ENCODE measurements at regions not wholly inside any gene's neighbourhood (a gene's known extent, or its start where the extent isn't known, plus 50 kb on each side); places are given as distances from the start of the nearest gene placed in this dataset.

DNA sequence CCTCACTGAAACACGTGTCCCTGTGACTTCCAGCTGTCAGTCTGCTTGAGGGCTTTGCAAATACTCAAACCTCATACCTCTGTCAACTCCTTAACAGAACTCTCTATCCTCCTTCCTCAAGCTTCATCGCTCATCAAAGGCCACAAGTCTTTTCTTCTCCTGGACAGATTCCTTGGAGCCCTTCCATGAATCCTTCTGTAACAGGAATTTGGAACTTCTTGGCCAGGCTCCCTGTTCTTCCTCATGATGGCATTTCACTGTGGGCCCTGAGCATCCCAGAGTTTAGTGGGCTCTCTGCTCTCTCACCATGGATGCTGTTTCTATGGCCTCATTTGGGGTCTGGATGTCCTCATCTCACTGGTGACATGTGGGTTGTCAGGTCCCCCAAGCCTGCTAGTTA, 105.0 kb upstream of the TLE3 start:
- Histone ChIP-seq H3K36me3 (ENCODE audit: control insufficient read depth, insufficient read depth, low read length) (no peaks in the 10 kb centered on the region), H4K20me1 (ENCODE audit: control insufficient read depth, extremely low read depth, insufficient read depth, low read length) (no peaks in the 10 kb centered on the region), H3K4me1 (ENCODE audit: control insufficient read depth, extremely low read depth, insufficient read depth, low read length) (no peaks in the 10 kb centered on the region), H3K79me2 (ENCODE audit: control insufficient read depth, insufficient read depth, low read length) (no peaks in the 10 kb centered on the region), H3K9me3 (ENCODE audit: control insufficient read depth, insufficient read depth, low read depth, low read length) (no peaks in the 10 kb centered on the region), H3K9ac (ENCODE audit: insufficient read depth, low read length) (no peak overlapping the region), H3K27me3 (ENCODE audit: control insufficient read depth, insufficient read depth, low read length) (peaks cover 6% of the 10 kb centered on the region), H3K4me3 (replicated peaks in 1 of 4; ENCODE audit: control extremely low read depth in 1 of 4, insufficient read depth in 1 of 4, low read depth in 3 of 4, low read length in 4 of 4) (no peak overlapping the region), H3K4me2 (ENCODE audit: extremely low read depth, insufficient read depth, low read length) (no peak overlapping the region), H3K27ac (ENCODE audit: insufficient read depth, low read length) (no peak overlapping the region), H2AFZ (ENCODE audit: low read length) (no peak overlapping the region)
- TF ChIP-seq EZH2 (IDR thresholded peaks at IDR 0.05; ENCODE audit: low read length, missing control alignments) (no peak), CTCF (conservative IDR thresholded peaks at IDR 0.05 in 1 of 2, IDR thresholded peaks at IDR 0.05 in 1 of 2; ENCODE audit: low read depth in 1 of 2, low read length in 2 of 2) (no peak)
- peak in 1 of 2 donors; percentile 53 for DNase-seq (ENCODE audit: low read depth in 2 of 2)

- Histone ChIP-seq H3K4me1 (ENCODE audit: control insufficient read depth, extremely low read depth, insufficient read depth, low read length) (peaks cover 2% of the 10 kb centered on the region), H3K9me3 (ENCODE audit: control insufficient read depth, insufficient read depth, low read depth, low read length) (no peaks in the 10 kb centered on the region), H3K27me3 (ENCODE audit: control insufficient read depth, insufficient read depth, low read length) (peaks cover 3% of the 10 kb centered on the region), H3K4me3 (replicated peaks in 1 of 4; ENCODE audit: control extremely low read depth in 1 of 4, insufficient read depth in 1 of 4, low read depth in 3 of 4, low read length in 4 of 4) (no peak overlapping the region), H3K27ac (ENCODE audit: insufficient read depth, low read length) (no peak overlapping the region), H3K4me2 (ENCODE audit: extremely low read depth, insufficient read depth, low read length) (no peak overlapping the region), H3K79me2 (ENCODE audit: control insufficient read depth, insufficient read depth, low read length) (no peaks in the 10 kb centered on the region), H3K36me3 (ENCODE audit: control insufficient read depth, insufficient read depth, low read length) (no peaks in the 10 kb centered on the region), H3K9ac (ENCODE audit: insufficient read depth, low read length) (no peak overlapping the region), H2AFZ (ENCODE audit: low read length) (no peak overlapping the region), H4K20me1 (ENCODE audit: control insufficient read depth, extremely low read depth, insufficient read depth, low read length) (no peaks in the 10 kb centered on the region)
- TF ChIP-seq CTCF (conservative IDR thresholded peaks at IDR 0.05 in 1 of 2, IDR thresholded peaks at IDR 0.05 in 1 of 2; ENCODE audit: low read depth in 1 of 2, low read length in 2 of 2) (no peak), EZH2 (IDR thresholded peaks at IDR 0.05; ENCODE audit: low read length, missing control alignments) (no peak)
- no peak for DNase-seq (ENCODE audit: low read depth in 2 of 2)
Observed at GRCh38 chr15:70201425-70201775, 103.7 kb upstream of the TLE3 start.

GRCh38 chr15:70200511-70201424, 103.1 kb upstream of the TLE3 start:
- H3K27ac ChIP-seq (ENCODE audit: insufficient read depth, low read length): no peak overlapping the region
- H3K79me2 ChIP-seq (ENCODE audit: control insufficient read depth, insufficient read depth, low read length): no peaks in the 10 kb centered on the region
- no peak for TF ChIP-seq CTCF (conservative IDR thresholded peaks at IDR 0.05 in 1 of 2, IDR thresholded peaks at IDR 0.05 in 1 of 2; ENCODE audit: low read depth in 1 of 2, low read length in 2 of 2)
- no peak for TF ChIP-seq EZH2 (IDR thresholded peaks at IDR 0.05; ENCODE audit: low read length, missing control alignments)
- H2AFZ ChIP-seq (ENCODE audit: low read length): no peak overlapping the region
- no peak overlapping the region for H3K9ac ChIP-seq (ENCODE audit: insufficient read depth, low read length)
- no peak overlapping the region for H3K4me2 ChIP-seq (ENCODE audit: extremely low read depth, insufficient read depth, low read length)
- no peaks in the 10 kb centered on the region for H3K36me3 ChIP-seq (ENCODE audit: control insufficient read depth, insufficient read depth, low read length)
- H3K9me3 ChIP-seq (ENCODE audit: control insufficient read depth, insufficient read depth, low read depth, low read length): no peaks in the 10 kb centered on the region
- H3K4me3 ChIP-seq (replicated peaks in 1 of 4; ENCODE audit: control extremely low read depth in 1 of 4, insufficient read depth in 1 of 4, low read depth in 3 of 4, low read length in 4 of 4): no peak overlapping the region
- H4K20me1 ChIP-seq (ENCODE audit: control insufficient read depth, extremely low read depth, insufficient read depth, low read length): no peaks in the 10 kb centered on the region
- H3K4me1 ChIP-seq (ENCODE audit: control insufficient read depth, extremely low read depth, insufficient read depth, low read length): peaks cover 6% of the 10 kb centered on the region
- peak in 1 of 2 donors; percentile 19 for DNase-seq (ENCODE audit: low read depth in 2 of 2)
- H3K27me3 ChIP-seq (ENCODE audit: control insufficient read depth, insufficient read depth, low read length): peaks cover 3% of the 10 kb centered on the region
